ENCODE measurements at regions not wholly inside any gene's neighbourhood (a gene's known extent, or its start where the extent isn't known, plus 50 kb on each side); places are given as distances from the start of the nearest gene placed in this dataset.

DNA sequence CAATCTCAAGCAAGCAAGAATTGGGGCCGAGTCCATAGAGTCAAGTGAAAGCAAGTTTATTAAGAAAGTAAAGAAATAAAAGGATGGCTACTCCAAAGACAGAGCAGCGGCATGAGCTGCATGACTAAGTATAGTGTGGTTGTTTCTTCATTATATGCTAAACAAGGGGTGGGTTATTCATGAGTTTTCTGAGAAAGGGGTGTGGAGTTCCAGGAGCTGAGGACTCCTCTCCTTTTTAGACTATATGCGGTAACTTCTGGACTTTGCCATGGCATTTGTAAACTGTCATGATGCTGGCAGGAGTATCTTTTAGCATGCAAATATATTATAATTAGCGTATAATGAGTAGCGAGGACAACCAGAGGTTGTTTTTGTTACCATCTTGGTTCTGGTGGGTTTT, 819.9 kb downstream of the KCNJ2 start:
- intact Hi-C loops (cut with micrococcal nuclease; ENCODE audit: unreplicated experiment): no loop called here
- Mint-ChIP-seq H3K27ac (ENCODE audit: unreplicated experiment) (no peak overlapping the region), H3K27me3 (ENCODE audit: unreplicated experiment) (no peaks in the 10 kb centered on the region), H3K36me3 (ENCODE audit: insufficient read depth, unreplicated experiment) (no peaks in the 10 kb centered on the region), H3K4me1 (ENCODE audit: low read depth, unreplicated experiment) (no peaks in the 10 kb centered on the region), H3K4me3 (ENCODE audit: low read depth, unreplicated experiment) (no peak overlapping the region), H3K9me3 (ENCODE audit: low read depth, unreplicated experiment) (peaks cover 14% of the 10 kb centered on the region)
- BruUV-seq (replicated peaks): no TSS peak
- TF ChIP-seq, protein P1, sequence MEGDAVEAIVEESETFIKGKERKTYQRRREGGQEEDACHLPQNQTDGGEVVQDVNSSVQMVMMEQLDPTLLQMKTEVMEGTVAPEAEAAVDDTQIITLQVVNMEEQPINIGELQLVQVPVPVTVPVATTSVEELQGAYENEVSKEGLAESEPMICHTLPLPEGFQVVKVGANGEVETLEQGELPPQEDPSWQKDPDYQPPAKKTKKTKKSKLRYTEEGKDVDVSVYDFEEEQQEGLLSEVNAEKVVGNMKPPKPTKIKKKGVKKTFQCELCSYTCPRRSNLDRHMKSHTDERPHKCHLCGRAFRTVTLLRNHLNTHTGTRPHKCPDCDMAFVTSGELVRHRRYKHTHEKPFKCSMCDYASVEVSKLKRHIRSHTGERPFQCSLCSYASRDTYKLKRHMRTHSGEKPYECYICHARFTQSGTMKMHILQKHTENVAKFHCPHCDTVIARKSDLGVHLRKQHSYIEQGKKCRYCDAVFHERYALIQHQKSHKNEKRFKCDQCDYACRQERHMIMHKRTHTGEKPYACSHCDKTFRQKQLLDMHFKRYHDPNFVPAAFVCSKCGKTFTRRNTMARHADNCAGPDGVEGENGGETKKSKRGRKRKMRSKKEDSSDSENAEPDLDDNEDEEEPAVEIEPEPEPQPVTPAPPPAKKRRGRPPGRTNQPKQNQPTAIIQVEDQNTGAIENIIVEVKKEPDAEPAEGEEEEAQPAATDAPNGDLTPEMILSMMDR (IDR thresholded peaks at IDR 0.05; ENCODE audit: unreplicated experiment): no peak
- no peak for DNase-seq
- CTCF ChIA-PET: no interaction called here

DNA sequence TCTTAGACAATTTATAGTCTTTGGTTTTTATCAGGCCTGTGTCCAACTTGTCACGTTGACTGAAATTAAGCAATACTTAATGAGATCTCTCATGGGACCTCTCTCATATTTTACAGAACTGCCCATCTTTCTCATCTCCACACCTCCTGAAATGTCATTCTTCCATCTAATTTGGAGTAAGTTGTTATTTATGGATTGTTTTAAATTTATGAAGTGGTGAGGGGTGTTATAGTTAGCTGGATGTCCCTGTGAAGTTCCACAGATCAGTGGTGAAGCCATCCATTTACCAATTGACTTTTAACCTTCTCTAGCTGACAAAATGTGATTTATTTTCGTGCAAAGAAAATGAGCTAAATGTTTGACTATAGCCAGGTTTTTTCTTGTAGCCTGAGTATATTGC, 824.9 kb downstream of the KCNJ2 start:
- intact Hi-C loops (cut with micrococcal nuclease; ENCODE audit: unreplicated experiment): no loop called here
- no peaks in the 10 kb centered on the region for H3K4me1 Mint-ChIP-seq (ENCODE audit: low read depth, unreplicated experiment)
- TF ChIP-seq, protein P1 (IDR thresholded peaks at IDR 0.05; ENCODE audit: unreplicated experiment): no peak
- H3K4me3 Mint-ChIP-seq (ENCODE audit: low read depth, unreplicated experiment): no peak overlapping the region
- no TSS peak for BruUV-seq (replicated peaks)
- H3K9me3 Mint-ChIP-seq (ENCODE audit: low read depth, unreplicated experiment): peaks cover 10% of the 10 kb centered on the region
- no peaks in the 10 kb centered on the region for H3K36me3 Mint-ChIP-seq (ENCODE audit: insufficient read depth, unreplicated experiment)
- DNase-seq: no peak
- CTCF ChIA-PET: no interaction called here
- H3K27me3 Mint-ChIP-seq (ENCODE audit: unreplicated experiment): no peaks in the 10 kb centered on the region
- no peak overlapping the region for H3K27ac Mint-ChIP-seq (ENCODE audit: unreplicated experiment)

DNA sequence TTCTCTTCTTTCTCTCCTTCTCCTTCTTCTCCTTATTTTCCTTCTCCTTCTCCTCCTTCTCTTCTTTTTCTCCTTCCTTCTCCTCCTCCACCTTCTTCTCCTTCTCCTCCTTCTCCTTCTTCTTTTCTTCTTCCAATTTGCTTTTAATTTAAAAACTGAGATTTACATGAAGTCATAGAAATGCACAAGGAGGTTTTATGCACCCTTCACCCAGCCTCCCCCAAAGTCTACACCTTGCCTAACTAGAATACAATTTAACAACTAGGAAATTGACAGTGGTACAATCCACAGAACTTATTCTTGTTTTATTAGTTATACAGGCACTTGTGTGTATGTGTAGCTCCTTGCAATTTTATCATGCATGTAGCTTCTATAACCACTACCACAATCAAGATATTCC, 826.7 kb downstream of the KCNJ2 start:
- Mint-ChIP-seq H3K9me3 (ENCODE audit: low read depth, unreplicated experiment) (peaks cover 7% of the 10 kb centered on the region), H3K27ac (ENCODE audit: unreplicated experiment) (no peak overlapping the region), H3K27me3 (ENCODE audit: unreplicated experiment) (no peaks in the 10 kb centered on the region), H3K4me3 (ENCODE audit: low read depth, unreplicated experiment) (no peak overlapping the region), H3K36me3 (ENCODE audit: insufficient read depth, unreplicated experiment) (no peaks in the 10 kb centered on the region), H3K4me1 (ENCODE audit: low read depth, unreplicated experiment) (no peaks in the 10 kb centered on the region)
- intact Hi-C loops (cut with micrococcal nuclease; ENCODE audit: unreplicated experiment): no loop called here
- CTCF ChIA-PET: no interaction called here
- no peak for DNase-seq
- TF ChIP-seq, protein P1 (IDR thresholded peaks at IDR 0.05; ENCODE audit: unreplicated experiment): no peak
- no TSS peak for BruUV-seq (replicated peaks)

DNA sequence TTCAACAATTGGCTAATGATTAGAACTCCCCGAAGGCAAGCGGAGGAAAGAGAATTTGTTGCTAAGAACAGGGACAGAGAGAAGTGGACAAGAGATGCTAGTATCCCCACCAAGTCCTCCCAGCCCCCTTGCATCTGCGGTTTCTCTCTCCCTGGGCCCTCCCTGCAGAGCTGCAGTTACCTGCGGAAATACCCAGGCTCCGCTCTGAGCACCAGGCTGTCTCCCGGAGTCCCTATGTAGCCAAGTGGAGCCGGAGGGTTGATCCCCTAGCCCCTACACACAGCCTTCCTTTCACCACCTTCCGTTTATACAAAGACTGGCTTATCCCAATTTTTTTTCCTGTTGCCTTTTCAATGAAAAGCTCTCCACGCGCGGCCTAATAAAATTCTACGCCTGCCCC, 834.4 kb downstream of the KCNJ2 start:
- CTCF ChIA-PET: no interaction called here
- TF ChIP-seq, protein P1 (IDR thresholded peaks at IDR 0.05; ENCODE audit: unreplicated experiment): no peak
- no peak overlapping the region for H3K27ac Mint-ChIP-seq (ENCODE audit: unreplicated experiment)
- no peaks in the 10 kb centered on the region for H3K4me1 Mint-ChIP-seq (ENCODE audit: low read depth, unreplicated experiment)
- no peaks in the 10 kb centered on the region for H3K27me3 Mint-ChIP-seq (ENCODE audit: unreplicated experiment)
- no peaks in the 10 kb centered on the region for H3K9me3 Mint-ChIP-seq (ENCODE audit: low read depth, unreplicated experiment)
- BruUV-seq (replicated peaks): no TSS peak
- H3K4me3 Mint-ChIP-seq (ENCODE audit: low read depth, unreplicated experiment): no peak overlapping the region
- DNase-seq: no peak
- H3K36me3 Mint-ChIP-seq (ENCODE audit: insufficient read depth, unreplicated experiment): no peaks in the 10 kb centered on the region
- intact Hi-C loops (cut with micrococcal nuclease; ENCODE audit: unreplicated experiment): no loop called here

DNA sequence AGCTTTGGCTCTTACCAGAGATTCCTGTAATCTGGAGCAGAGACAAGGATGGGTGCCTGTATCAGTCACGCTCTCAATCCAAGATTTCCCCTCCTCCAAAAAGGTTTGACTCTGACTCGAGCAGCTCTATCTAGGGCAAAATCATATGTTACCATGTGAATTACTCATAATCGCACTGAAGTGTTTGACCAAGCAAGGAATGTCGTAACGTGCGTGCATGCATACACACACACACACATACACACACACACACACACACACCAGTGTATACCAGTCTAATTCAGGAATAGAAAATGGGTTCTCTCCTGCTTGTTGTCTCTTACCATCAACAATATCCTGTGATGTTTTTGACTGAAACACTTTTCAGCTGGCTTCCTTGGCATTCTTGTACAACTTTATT, 835.1 kb downstream of the KCNJ2 start:
- DNase-seq: no peak
- Mint-ChIP-seq H3K4me1 (ENCODE audit: low read depth, unreplicated experiment) (no peaks in the 10 kb centered on the region), H3K4me3 (ENCODE audit: low read depth, unreplicated experiment) (no peak overlapping the region), H3K27ac (ENCODE audit: unreplicated experiment) (no peak overlapping the region), H3K27me3 (ENCODE audit: unreplicated experiment) (no peaks in the 10 kb centered on the region), H3K36me3 (ENCODE audit: insufficient read depth, unreplicated experiment) (no peaks in the 10 kb centered on the region), H3K9me3 (ENCODE audit: low read depth, unreplicated experiment) (no peaks in the 10 kb centered on the region)
- CTCF ChIA-PET: no interaction called here
- TF ChIP-seq, protein P1 (IDR thresholded peaks at IDR 0.05; ENCODE audit: unreplicated experiment): no peak
- no TSS peak for BruUV-seq (replicated peaks)
- intact Hi-C loops (cut with micrococcal nuclease; ENCODE audit: unreplicated experiment): no loop called here
